H1 (cell line): ENCODE measurements at regions not wholly inside any gene's neighbourhood (a gene's known extent, or its start where the extent isn't known, plus 50 kb on each side); places are given as distances from the start of the nearest gene placed in this dataset.

Source experiments
- ATF2 ChIP-seq: IDR thresholded peaks from 2 replicates; pipeline ENCODE4 v1.6.1; 2012; ENCODE audit warnings: low read length, inconsistent platforms
- BACH1 ChIP-seq: IDR thresholded peaks from 2 replicates; pipeline ENCODE4 v1.6.1; 2012; ENCODE audit warnings: low read length, improper control_type of control experiment
- CEBPB ChIP-seq: IDR thresholded peaks from 2 replicates; pipeline ENCODE4 v1.6.1; 2012; ENCODE audit warnings: low read depth, low read length
- CHD1 ChIP-seq: IDR thresholded peaks from 2 replicates; pipeline ENCODE4 v1.6.1; 2012; ENCODE audit warnings: low read depth, low read length, improper control_type of control experiment
- CHD7 ChIP-seq: fragments of 300-600 bp; sonication (generic); IDR thresholded peaks from 2 replicates; pipeline ENCODE4 v1.7.1; 2012; ENCODE audit warnings: low read length, moderate library complexity, mild to moderate bottlenecking, inconsistent platforms; ENCODE audit not compliant: insufficient replicate concordance
- E2F6 ChIP-seq: IDR thresholded peaks from 2 replicates; pipeline ENCODE4 v1.6.1; 2012; ENCODE audit warnings: inconsistent platforms
- GABPA ChIP-seq: IDR thresholded peaks from 2 replicates; pipeline ENCODE4 v1.6.1; 2011; ENCODE audit warnings: mild to moderate bottlenecking, low read length, moderate library complexity, borderline replicate concordance; ENCODE audit not compliant: insufficient read depth
- MAFK ChIP-seq: IDR thresholded peaks from 2 replicates; pipeline ENCODE4 v1.6.1; 2012; ENCODE audit warnings: low read depth, mild to moderate bottlenecking, improper control_type of control experiment, low read length
- SIRT6 ChIP-seq: IDR thresholded peaks from one replicate; pipeline ENCODE4 v1.7.1; 2012; ENCODE audit warnings: low read length, inconsistent platforms
- TBP ChIP-seq: IDR thresholded peaks from 2 replicates; pipeline ENCODE4 v1.6.1; 2011; ENCODE audit warnings: low read depth, low read length, improper control_type of control experiment
- YY1 ChIP-seq: IDR thresholded peaks from 2 replicates; pipeline ENCODE4 v1.6.1; 2011; ENCODE audit warnings: low read depth, mild to moderate bottlenecking, low read length

GRCh38 chr2:225742487-225742886, 343.0 kb downstream of the NYAP2 start (continued):
- TF ChIP-seq CHD7 (no peak), BACH1 (no peak), TBP (no peak), ATF2 (no peak), YY1 (no peak), SIRT6 (no peak), MAFK (no peak), GABPA (no peak), CHD1 (no peak), E2F6 (no peak), CEBPB (no peak)
